Smooth muscle cell of the brain vasculature (primary cell): ENCODE measurements at regions not wholly inside any gene's neighbourhood (a gene's known extent, or its start where the extent isn't known, plus 50 kb on each side); places are given as distances from the start of the nearest gene placed in this dataset.

Experiments
- DNase-seq: peaks from one replicate; pipeline ENCODE4 v3.0.0-alpha.2; 2012; ENCODE audit warnings: low read depth, low spot score

- DNase-seq: no peak
Observed at GRCh38 chr6:73885393-73885792, 189.4 kb downstream of the CD109 start.

- no peak for DNase-seq
Observed at GRCh38 chr6:73884540-73884939, 188.5 kb downstream of the CD109 start.

GRCh38 chr6:73879501-73880293, 183.7 kb downstream of the CD109 start:
- DNase-seq: no peak

- DNase-seq: no peak
Observed at GRCh38 chr6:73878403-73878802, 182.4 kb downstream of the CD109 start.
